Mucosa of gallbladder (tissue), 1 donor: ENCODE measurements at regions not wholly inside any gene's neighbourhood (a gene's known extent, or its start where the extent isn't known, plus 50 kb on each side); places are given as distances from the start of the nearest gene placed in this dataset.

Experiments
- DNase-seq: peaks from one replicate; pipeline ENCODE4 v3.0.0-alpha.2; 2020; ENCODE audit warnings: low spot score
- donor health status: DM: no; HTN: no; CAD: no.

- no peak for DNase-seq
These were observed 1022.4 kb downstream of the GRIK2 start for GRCh38 chr6:102415891-102416290.

GRCh38 chr6:102411796-102412195 is 1018.3 kb downstream of the GRIK2 start:
- no peak for DNase-seq

GRCh38 chr6:102407886-102408741 is 1014.6 kb downstream of the GRIK2 start:
- no peak for DNase-seq

GRCh38 chr6:102405860-102406259 is 1012.4 kb downstream of the GRIK2 start:
- no peak for DNase-seq

GRCh38 chr6:102402635-102403329 is 1009.3 kb downstream of the GRIK2 start:
- no peak for DNase-seq

- DNase-seq, result no peak
These were observed 1005.4 kb downstream of the GRIK2 start for GRCh38 chr6:102398788-102399390.

GRCh38 chr6:102390541-102390940 is 997.0 kb downstream of the GRIK2 start:
- no peak for DNase-seq

- DNase-seq, result no peak
These were observed 996.5 kb downstream of the GRIK2 start for GRCh38 chr6:102389994-102390393.

- no peak for DNase-seq
These were observed 994.0 kb downstream of the GRIK2 start for GRCh38 chr6:102387326-102388033.

GRCh38 chr6:102381203-102381602 is 987.7 kb downstream of the GRIK2 start:
- DNase-seq, result no peak

- no peak for DNase-seq
These were observed 962.7 kb downstream of the GRIK2 start for GRCh38 chr6:102356170-102356569.

GRCh38 chr6:102355578-102355977 is 962.1 kb downstream of the GRIK2 start:
- no peak for DNase-seq

GRCh38 chr6:102352552-102352951 is 959.0 kb downstream of the GRIK2 start:
- no peak for DNase-seq

- DNase-seq, result no peak
These were observed 951.3 kb downstream of the GRIK2 start for GRCh38 chr6:102344769-102345168.

GRCh38 chr6:102340311-102340710 is 946.8 kb downstream of the GRIK2 start:
- no peak for DNase-seq

GRCh38 chr6:102333736-102334135 is 940.2 kb downstream of the GRIK2 start:
- no peak for DNase-seq

- DNase-seq, result no peak
These were observed 934.3 kb downstream of the GRIK2 start for GRCh38 chr6:102327697-102328225.

- no peak for DNase-seq
These were observed 920.2 kb downstream of the GRIK2 start for GRCh38 chr6:102313699-102314098.

GRCh38 chr6:102309700-102310099 is 916.2 kb downstream of the GRIK2 start:
- DNase-seq, result no peak

GRCh38 chr6:102300350-102300749 is 906.8 kb downstream of the GRIK2 start:
- DNase-seq, result no peak

- DNase-seq, result no peak
These were observed 904.5 kb downstream of the GRIK2 start for GRCh38 chr6:102298051-102298450.
